Muscle of arm (tissue), 1 donor: ENCODE measurements at regions not wholly inside any gene's neighbourhood (a gene's known extent, or its start where the extent isn't known, plus 50 kb on each side); places are given as distances from the start of the nearest gene placed in this dataset.

ENCODE experiments used
- DNase-seq: peaks from one replicate; pipeline ENCODE4 v3.0.0-alpha.2; 2013

GRCh38 chr2:4370422-4371090 is 667.2 kb downstream of the DCDC2C start:
- DNase-seq = no peak

- DNase-seq = no peak
Observed at GRCh38 chr2:4381049-4381448, 677.7 kb downstream of the DCDC2C start.

- DNase-seq = no peak
Observed at GRCh38 chr2:4381773-4382172, 678.4 kb downstream of the DCDC2C start.

GRCh38 chr2:4391013-4391412 is 687.6 kb downstream of the DCDC2C start:
- DNase-seq = no peak

GRCh38 chr2:4404363-4404762 is 701.0 kb downstream of the DCDC2C start:
- no peak for DNase-seq

- DNase-seq = no peak
Observed at GRCh38 chr2:4408321-4408720, 704.9 kb downstream of the DCDC2C start.

GRCh38 chr2:4412637-4413187 is 709.3 kb downstream of the DCDC2C start:
- no peak for DNase-seq

- DNase-seq = no peak
Observed at GRCh38 chr2:4415171-4415570, 711.8 kb downstream of the DCDC2C start.

- DNase-seq = no peak
Observed at GRCh38 chr2:4415810-4416413, 712.5 kb downstream of the DCDC2C start.

GRCh38 chr2:4416431-4416830 is 713.1 kb downstream of the DCDC2C start:
- no peak for DNase-seq

GRCh38 chr2:4417771-4418170 is 714.4 kb downstream of the DCDC2C start:
- DNase-seq = no peak

- no peak for DNase-seq
Observed at GRCh38 chr2:4420032-4420431, 716.7 kb downstream of the DCDC2C start.

GRCh38 chr2:4424153-4424552 is 720.8 kb downstream of the DCDC2C start:
- DNase-seq = no peak

- DNase-seq = no peak
Observed at GRCh38 chr2:4427083-4427482, 723.7 kb downstream of the DCDC2C start.

- DNase-seq = no peak
Observed at GRCh38 chr2:4445821-4446220, 742.4 kb downstream of the DCDC2C start.

GRCh38 chr2:4454907-4455306 is 751.5 kb downstream of the DCDC2C start:
- no peak for DNase-seq

GRCh38 chr2:4455486-4456155 is 752.2 kb downstream of the DCDC2C start:
- no peak for DNase-seq

GRCh38 chr2:4464634-4465266 is 761.4 kb downstream of the DCDC2C start:
- DNase-seq = no peak

GRCh38 chr2:4465671-4466070 is 762.3 kb downstream of the DCDC2C start:
- DNase-seq = no peak

- DNase-seq = no peak
Observed at GRCh38 chr2:4475618-4476017, 772.2 kb downstream of the DCDC2C start.

- no peak for DNase-seq
Observed at GRCh38 chr2:4483050-4483449, 779.7 kb downstream of the DCDC2C start.

GRCh38 chr2:4486971-4487370 is 783.6 kb downstream of the DCDC2C start:
- peak; percentile 16 for DNase-seq
